PC-9 (cell line): ENCODE measurements at regions not wholly inside any gene's neighbourhood (a gene's known extent, or its start where the extent isn't known, plus 50 kb on each side); places are given as distances from the start of the nearest gene placed in this dataset.

Experiments
- BruUV-seq: library from RNA; stranded (reverse); fragments of 400-500 nt; replicated peaks from 2 replicates; lab custom pipeline; 2021; lab: Mats Ljungman, UMichigan
- CTCF ChIA-PET: fragments of 300-600 bp; sonication (Branson Sonifier 250); formaldehyde crosslinking; loops from one replicate; lab custom pipeline; 2022; ENCODE audit warnings: antibody characterized with exemption; lab: Charles Lee
- POLR2A ChIA-PET: fragments of 300-600 bp; sonication (Branson Sonifier 250); formaldehyde crosslinking; loops from one replicate; lab custom pipeline; 2022; ENCODE audit warnings: antibody characterized with exemption; ENCODE audit not compliant: unreplicated experiment; lab: Charles Lee
- DNase-seq, 2 experiments: peaks; one replicate each; pipeline versions ENCODE4 v3.0.0 to v3.0.0-alpha.2; 2015 to 2022; ENCODE audit warnings: mixed read lengths in 1 of 2
- H2AFZ ChIP-seq: fragments of 200-600 bp; sonication (generic); 2 replicates; pipeline ENCODE4 v1.8.1; 2017; ENCODE audit warnings: antibody characterized with exemption
- H3F3A ChIP-seq: fragments of 200-600 bp; sonication (generic); 2 replicates; pipeline ENCODE4 v1.8.1; 2017; ENCODE audit warnings: antibody characterized with exemption, mild to moderate bottlenecking, low read depth; ENCODE audit not compliant: insufficient read depth
- H3K27ac ChIP-seq: fragments of 200-600 bp; sonication (generic); 2 replicates; pipeline ENCODE4 v1.6.1; 2016; ENCODE audit warnings: mixed run types
- H3K27me3 ChIP-seq: fragments of 200-600 bp; sonication (generic); 2 replicates; pipeline ENCODE4 v1.6.1; 2016; ENCODE audit warnings: low read depth, mixed run types; ENCODE audit not compliant: insufficient read depth
- H3K36me3 ChIP-seq: fragments of 200-600 bp; sonication (generic); 2 replicates; pipeline ENCODE4 v1.6.1; 2016; ENCODE audit warnings: low read depth, mixed run types
- H3K4me1 ChIP-seq: fragments of 200-600 bp; sonication (generic); replicated peaks from 2 replicates; pipeline ENCODE4 v1.6.1; 2016; ENCODE audit warnings: mixed run types; ENCODE audit not compliant: insufficient read depth
- H3K4me2 ChIP-seq: fragments of 200-600 bp; sonication (generic); 2 replicates; pipeline ENCODE4 v1.6.1; 2017; ENCODE audit warnings: mixed run types
- H3K4me3 ChIP-seq: fragments of 200-600 bp; sonication (generic); 2 replicates; pipeline ENCODE4 v1.6.1; 2016; ENCODE audit warnings: mixed run types
- H3K79me2 ChIP-seq: fragments of 200-600 bp; sonication (generic); 2 replicates; pipeline ENCODE4 v1.6.1; 2017; ENCODE audit warnings: low read depth, mixed run types
- H3K9me2 ChIP-seq: fragments of 200-600 bp; sonication (generic); 2 replicates; pipeline ENCODE4 v1.8.1; 2017; ENCODE audit warnings: mild to moderate bottlenecking; ENCODE audit not compliant: insufficient read depth
- H3K9me3 ChIP-seq: fragments of 200-600 bp; sonication (generic); 2 replicates; pipeline ENCODE4 v1.8.1; 2016; ENCODE audit warnings: low read depth; ENCODE audit not compliant: insufficient read depth
- H4K20me1 ChIP-seq: fragments of 200-600 bp; sonication (generic); 2 replicates; pipeline ENCODE4 v1.8.1; 2017; ENCODE audit not compliant: insufficient read depth
- CTCF ChIP-seq: fragments of 200-600 bp; sonication (generic); conservative IDR thresholded peaks from 2 replicates; pipeline ENCODE4 v1.6.1; 2017; ENCODE audit warnings: mixed run types, antibody characterized with exemption, mild to moderate bottlenecking, moderate library complexity
- EZH2 ChIP-seq: fragments of 200-600 bp; sonication (generic); IDR thresholded peaks from 2 replicates; pipeline ENCODE4 v1.8.0; 2017; ENCODE audit warnings: antibody characterized with exemption, low read depth
- intact Hi-C: fragments of 100-400 bp; cut with micrococcal nuclease; formaldehyde crosslinking; loops from one replicate; pipeline ENCODE4 v1.10.0; 2022; ENCODE audit not compliant: unreplicated experiment

DNA sequence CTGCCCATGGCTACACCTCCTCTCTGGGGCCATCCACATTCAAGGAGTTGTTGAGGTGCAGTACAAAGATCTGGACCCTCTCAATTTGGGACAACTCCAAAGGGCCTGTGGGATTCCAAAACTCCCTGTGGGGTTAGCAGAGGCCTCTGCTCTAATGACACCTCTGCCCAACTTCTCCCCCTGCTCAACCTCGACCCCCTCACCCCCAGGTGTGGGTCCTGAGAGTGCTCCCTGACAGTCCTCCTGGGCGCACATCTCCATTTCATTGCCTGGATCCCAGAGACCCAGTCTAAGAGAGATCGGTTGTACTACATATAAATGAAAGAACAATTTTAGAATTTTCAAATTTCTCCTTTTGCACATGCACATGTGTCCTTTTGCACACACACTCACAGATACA, 73.0 kb upstream of the NKD1 start:
- H3K27ac ChIP-seq, result no peak overlapping the region
- no peaks in the 10 kb centered on the region for H3K27me3 ChIP-seq
- H3K4me2 ChIP-seq, result no peak overlapping the region
- no peaks in the 10 kb centered on the region for H3K9me3 ChIP-seq
- TF ChIP-seq EZH2, result no peak
- TF ChIP-seq CTCF, result no peak
- no peak overlapping the region for H2AFZ ChIP-seq
- no TSS peak for BruUV-seq
- no peak for DNase-seq
- ChIA-PET CTCF (no interaction called here), POLR2A (no interaction called here)
- H3K79me2 ChIP-seq, result no peaks in the 10 kb centered on the region
- H3K9me2 ChIP-seq, result no peaks in the 10 kb centered on the region
- intact Hi-C loops, result no loop called here
- no peaks in the 10 kb centered on the region for H4K20me1 ChIP-seq
- H3F3A ChIP-seq, result peaks cover 10% of the 10 kb centered on the region; the same call in 1 of the 2 replicates
- peaks cover 15% of the 10 kb centered on the region for H3K4me1 ChIP-seq
- no peaks in the 10 kb centered on the region for H3K36me3 ChIP-seq
- H3K4me3 ChIP-seq, result no peak overlapping the region

- Histone ChIP-seq H3F3A (peaks cover 10% of the 10 kb centered on the region; the same call in 1 of the 2 replicates), H3K4me2 (no peak overlapping the region), H3K4me3 (no peak overlapping the region), H3K4me1 (peaks cover 15% of the 10 kb centered on the region), H3K27ac (no peak overlapping the region), H3K27me3 (no peaks in the 10 kb centered on the region), H2AFZ (no peak overlapping the region), H3K79me2 (no peaks in the 10 kb centered on the region), H4K20me1 (no peaks in the 10 kb centered on the region), H3K9me3 (no peaks in the 10 kb centered on the region), H3K9me2 (no peaks in the 10 kb centered on the region), H3K36me3 (no peaks in the 10 kb centered on the region)
- BruUV-seq, result no TSS peak
- TF ChIP-seq CTCF, result no peak
- no peak for TF ChIP-seq EZH2
- peak in 1 of 2 experiments; percentile 43 for DNase-seq
- intact Hi-C loops, result no loop called here
- POLR2A ChIA-PET, result no interaction called here
- CTCF ChIA-PET, result no interaction called here
Observed at GRCh38 chr16:50474138-50474537, 74.1 kb upstream of the NKD1 start.

DNA sequence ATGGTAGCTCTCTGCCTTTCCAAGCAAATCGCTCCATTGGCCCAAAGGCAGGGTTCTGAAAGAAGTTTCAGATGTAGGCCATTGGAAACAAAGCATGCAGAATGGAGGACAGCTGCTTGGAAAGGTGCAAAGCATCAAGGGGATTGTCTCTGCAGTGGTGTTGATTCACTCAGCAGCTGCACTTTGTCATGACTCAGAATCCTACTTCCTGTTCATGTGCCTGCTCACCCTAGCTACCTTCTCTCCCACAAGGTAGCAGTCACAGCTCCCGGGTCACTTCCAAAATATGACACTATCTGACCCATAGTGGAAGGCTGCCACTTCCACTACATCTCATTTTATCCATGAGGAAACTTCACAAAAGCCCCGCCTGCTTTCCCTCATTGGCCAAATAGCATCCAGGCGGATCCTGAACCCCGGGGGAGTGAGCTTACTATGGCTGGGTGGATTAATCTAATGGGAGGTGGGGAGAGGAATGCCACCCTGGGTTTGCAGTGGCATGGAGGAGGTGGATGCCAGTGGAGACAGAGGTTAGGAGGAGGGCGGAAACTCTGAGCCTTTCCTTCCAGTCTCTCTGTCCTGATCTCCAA, 74.7 kb upstream of the NKD1 start:
- POLR2A ChIA-PET, result no interaction called here
- intact Hi-C loops, result no loop called here

More for the DNA sequence above, 74.7 kb upstream of the NKD1 start:
- H2AFZ ChIP-seq, result no peak overlapping the region
- H3K9me2 ChIP-seq, result no peaks in the 10 kb centered on the region
- no TSS peak for BruUV-seq
- no peak overlapping the region for H3K4me3 ChIP-seq
- no peaks in the 10 kb centered on the region for H3K79me2 ChIP-seq
- H3F3A ChIP-seq, result peaks cover 10% of the 10 kb centered on the region; the same call in 1 of the 2 replicates
- peak in 1 of 2 experiments; percentile 52 for DNase-seq
- peak overlapping the region; percentile 18; the same call in 1 of the 2 replicates for H3K4me2 ChIP-seq
- H3K36me3 ChIP-seq, result no peaks in the 10 kb centered on the region
- H3K4me1 ChIP-seq, result peaks cover 19% of the 10 kb centered on the region
- H3K27me3 ChIP-seq, result no peaks in the 10 kb centered on the region
- H4K20me1 ChIP-seq, result no peaks in the 10 kb centered on the region
- TF ChIP-seq CTCF (no peak), EZH2 (no peak)
- no peak overlapping the region for H3K27ac ChIP-seq
- H3K9me3 ChIP-seq, result no peaks in the 10 kb centered on the region
- CTCF ChIA-PET, result no interaction called here
